ENCODE measurements at regions not wholly inside any gene's neighbourhood (a gene's known extent, or its start where the extent isn't known, plus 50 kb on each side); places are given as distances from the start of the nearest gene placed in this dataset.
"Not testable (repeated sequence)": the region's sequence is repeated elsewhere in the genome, so short reads cannot be mapped to it uniquely, and the experiment has no call there.

GRCh38 chr5:173667702-173668101 lies 51.3 kb upstream of the BOD1 start:
- DNase-seq (ENCODE audit: low spot score in 2 of 2), result no peak
- FAIRE-seq, result no peak

GRCh38 chr5:173668245-173668800 lies 51.9 kb upstream of the BOD1 start:
- DNase-seq (ENCODE audit: low spot score in 2 of 2) (no peak), FAIRE-seq (no peak)

GRCh38 chr5:173668910-173669309 lies 52.5 kb upstream of the BOD1 start:
- no peak for DNase-seq (ENCODE audit: low spot score in 2 of 2)
- no peak for FAIRE-seq

GRCh38 chr5:173669483-173669882 lies 53.0 kb upstream of the BOD1 start:
- DNase-seq (ENCODE audit: low spot score in 2 of 2), result no peak
- no peak for FAIRE-seq

GRCh38 chr5:173670130-173670651 lies 53.7 kb upstream of the BOD1 start:
- DNase-seq (ENCODE audit: low spot score in 2 of 2) (no peak), FAIRE-seq (no peak)

GRCh38 chr5:173670791-173671120 lies 54.3 kb upstream of the BOD1 start:
- no peak for DNase-seq (ENCODE audit: low spot score in 2 of 2)

GRCh38 chr5:173671121-173671949 lies 54.9 kb upstream of the BOD1 start:
- no peak for FAIRE-seq
- DNase-seq (ENCODE audit: low spot score in 2 of 2), result no peak

More at GRCh38 chr5:173670791-173671120, 54.3 kb upstream of the BOD1 start:
- FAIRE-seq, result no peak

GRCh38 chr5:173672166-173672565 lies 55.7 kb upstream of the BOD1 start:
- FAIRE-seq, result no peak
- no peak for DNase-seq (ENCODE audit: low spot score in 2 of 2)

- DNase-seq (ENCODE audit: low spot score in 2 of 2) (no peak), FAIRE-seq (no peak)
Observed at GRCh38 chr5:173672891-173673290, 56.4 kb upstream of the BOD1 start.

- DNase-seq (ENCODE audit: low spot score in 2 of 2) (no peak), FAIRE-seq (no peak)
Observed at GRCh38 chr5:173673295-173674101, 57.0 kb upstream of the BOD1 start.

- DNase-seq (ENCODE audit: low spot score in 2 of 2) (no peak), FAIRE-seq (no peak)
Observed at GRCh38 chr5:173675287-173675996, 59.0 kb upstream of the BOD1 start.

GRCh38 chr5:173676375-173676774 lies 59.9 kb upstream of the BOD1 start:
- DNase-seq (ENCODE audit: low spot score in 2 of 2) (no peak), FAIRE-seq (no peak)

GRCh38 chr5:173677125-173677672 lies 60.7 kb upstream of the BOD1 start:
- DNase-seq (ENCODE audit: low spot score in 2 of 2), result no peak
- FAIRE-seq, result no peak

- no peak for FAIRE-seq
Observed at GRCh38 chr5:173679909-173680630, 63.6 kb upstream of the BOD1 start.

GRCh38 chr5:173680660-173681242 lies 64.3 kb upstream of the BOD1 start:
- DNase-seq (ENCODE audit: low spot score in 2 of 2) (no peak), FAIRE-seq (no peak)

More at GRCh38 chr5:173679909-173680630, 63.6 kb upstream of the BOD1 start:
- no peak for DNase-seq (ENCODE audit: low spot score in 2 of 2)

- FAIRE-seq (no peak), DNase-seq (ENCODE audit: low spot score in 2 of 2) (no peak)
Observed at GRCh38 chr5:173682313-173682712, 65.9 kb upstream of the BOD1 start.

- not testable (repeated sequence) for DNase-seq (ENCODE audit: low spot score in 2 of 2); FAIRE-seq
Observed at GRCh38 chr5:173684535-173684934, 68.1 kb upstream of the BOD1 start.

- DNase-seq (ENCODE audit: low spot score in 2 of 2), result no peak
- FAIRE-seq, result no peak
Observed at GRCh38 chr5:173686950-173687349, 70.5 kb upstream of the BOD1 start.

GRCh38 chr5:173688703-173689102 lies 72.3 kb upstream of the BOD1 start:
- DNase-seq (ENCODE audit: low spot score in 2 of 2) (no peak), FAIRE-seq (no peak)
